Erythroblast (primary cell): ENCODE measurements at regions not wholly inside any gene's neighbourhood (a gene's known extent, or its start where the extent isn't known, plus 50 kb on each side); places are given as distances from the start of the nearest gene placed in this dataset.

Source experiments
- GATA1 ChIP-seq: IDR thresholded peaks from 2 replicates; pipeline ENCODE4 v1.6.1; 2011; ENCODE audit warnings: low read depth, mild to moderate bottlenecking, control low read depth, low read length, moderate library complexity
- POLR2A ChIP-seq: IDR thresholded peaks from 2 replicates; pipeline ENCODE4 v1.6.1; 2011; ENCODE audit warnings: mild to moderate bottlenecking, low read length

DNA sequence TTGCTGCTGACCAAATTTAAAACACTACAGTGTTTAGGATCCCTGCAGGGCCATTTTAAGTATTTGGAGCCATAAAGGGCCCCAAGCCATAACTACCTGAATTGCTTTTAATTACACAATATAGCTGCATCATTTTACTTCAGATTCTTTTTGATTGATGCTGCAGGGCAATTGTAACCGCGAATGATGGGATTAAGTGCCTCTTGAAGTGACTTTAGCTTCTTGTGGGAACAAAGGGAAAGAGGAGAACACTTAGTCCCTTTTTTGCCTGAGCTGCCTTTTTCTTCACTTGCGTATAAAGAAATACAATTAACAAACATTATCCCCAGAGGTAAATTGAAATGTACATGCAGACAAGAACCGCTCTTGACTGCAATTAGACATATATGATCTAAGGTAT, 228.5 kb downstream of the ZIC5 start:
- TF ChIP-seq POLR2A (no peak), GATA1 (no peak)
